ENCODE measurements at regions not wholly inside any gene's neighbourhood (a gene's known extent, or its start where the extent isn't known, plus 50 kb on each side); places are given as distances from the start of the nearest gene placed in this dataset.

- H3K36me3 ChIP-seq (ENCODE audit: insufficient read depth, low read length): no peaks in the 10 kb centered on the region
- TF ChIP-seq EZH2phosphoT487 (IDR thresholded peaks at IDR 0.05; ENCODE audit: borderline replicate concordance, low read depth, low read length): no peak
- TF ChIP-seq CTCF (conservative IDR thresholded peaks at IDR 0.05; ENCODE audit: low read length): no peak
- intact Hi-C loops (cut with micrococcal nuclease; ENCODE audit: unreplicated experiment): no loop called here
- no peaks in the 10 kb centered on the region for H4K20me1 ChIP-seq (ENCODE audit: insufficient read depth, low read length)
- no peaks in the 10 kb centered on the region for H3K9me3 ChIP-seq (ENCODE audit: low read length)
- no peak overlapping the region for H3K27ac ChIP-seq (ENCODE audit: low read depth, low read length, poor library complexity, severe bottlenecking)
- no TSS peak for BruUV-seq (replicated peaks)
- no peak for DNase-seq (ENCODE audit: low spot score)
- H2AFZ ChIP-seq (ENCODE audit: low read length): no peak overlapping the region
- H3K4me3 ChIP-seq (ENCODE audit: low read depth, low read length, poor library complexity, severe bottlenecking): no peak overlapping the region
- ChIA-PET POLR2A (no interaction called here), CTCF (ENCODE audit: unreplicated experiment) (no interaction called here)
- no peaks in the 10 kb centered on the region for H3K79me2 ChIP-seq (ENCODE audit: insufficient read depth, low read depth, low read length)
- no peaks in the 10 kb centered on the region for H3K4me1 ChIP-seq (ENCODE audit: insufficient read depth, low read length, poor library complexity, severe bottlenecking)
- no peaks in the 10 kb centered on the region for H3K9me2 ChIP-seq (ENCODE audit: insufficient read depth, low read length)
- no peak overlapping the region for H3K4me2 ChIP-seq (ENCODE audit: low read length)
Observed at GRCh38 chr4:156228676-156229075, 275.0 kb upstream of the CTSO start.

GRCh38 chr4:156227321-156227720 is 273.7 kb upstream of the CTSO start:
- no TSS peak for BruUV-seq (replicated peaks)

GRCh38 chr4:156223985-156224384 is 270.3 kb upstream of the CTSO start:
- no TSS peak for BruUV-seq (replicated peaks)
- H3K4me2 ChIP-seq (ENCODE audit: low read length): no peak overlapping the region
- ChIA-PET POLR2A (interaction anchor here (1.0 kb wide), 1 partner anchor 48 kb away, joined by 3 read pairs; no protein-coding TSS in a partner anchor), CTCF (ENCODE audit: unreplicated experiment) (no interaction called here)
- no peak overlapping the region for H2AFZ ChIP-seq (ENCODE audit: low read length)
- TF ChIP-seq CTCF (conservative IDR thresholded peaks at IDR 0.05; ENCODE audit: low read length) (no peak), EZH2phosphoT487 (IDR thresholded peaks at IDR 0.05; ENCODE audit: borderline replicate concordance, low read depth, low read length) (no peak)
- no peaks in the 10 kb centered on the region for H3K4me1 ChIP-seq (ENCODE audit: insufficient read depth, low read length, poor library complexity, severe bottlenecking)
- H3K9me3 ChIP-seq (ENCODE audit: low read length): no peaks in the 10 kb centered on the region
- no peaks in the 10 kb centered on the region for H3K36me3 ChIP-seq (ENCODE audit: insufficient read depth, low read length)
- DNase-seq (ENCODE audit: low spot score): no peak
- H3K27ac ChIP-seq (ENCODE audit: low read depth, low read length, poor library complexity, severe bottlenecking): no peak overlapping the region
- intact Hi-C loops (cut with micrococcal nuclease; ENCODE audit: unreplicated experiment): no loop called here
- no peaks in the 10 kb centered on the region for H3K79me2 ChIP-seq (ENCODE audit: insufficient read depth, low read depth, low read length)
- H3K9me2 ChIP-seq (ENCODE audit: insufficient read depth, low read length): no peaks in the 10 kb centered on the region
- no peak overlapping the region for H3K4me3 ChIP-seq (ENCODE audit: low read depth, low read length, poor library complexity, severe bottlenecking)
- no peaks in the 10 kb centered on the region for H4K20me1 ChIP-seq (ENCODE audit: insufficient read depth, low read length)

More at GRCh38 chr4:156227321-156227720, 273.7 kb upstream of the CTSO start:
- Histone ChIP-seq H3K4me1 (ENCODE audit: insufficient read depth, low read length, poor library complexity, severe bottlenecking) (no peaks in the 10 kb centered on the region), H4K20me1 (ENCODE audit: insufficient read depth, low read length) (no peaks in the 10 kb centered on the region), H3K9me2 (ENCODE audit: insufficient read depth, low read length) (no peaks in the 10 kb centered on the region), H3K9me3 (ENCODE audit: low read length) (no peaks in the 10 kb centered on the region), H2AFZ (ENCODE audit: low read length) (no peak overlapping the region), H3K4me3 (ENCODE audit: low read depth, low read length, poor library complexity, severe bottlenecking) (no peak overlapping the region), H3K4me2 (ENCODE audit: low read length) (no peak overlapping the region), H3K36me3 (ENCODE audit: insufficient read depth, low read length) (no peaks in the 10 kb centered on the region), H3K27ac (ENCODE audit: low read depth, low read length, poor library complexity, severe bottlenecking) (no peak overlapping the region), H3K79me2 (ENCODE audit: insufficient read depth, low read depth, low read length) (no peaks in the 10 kb centered on the region)
- no peak for DNase-seq (ENCODE audit: low spot score)
- TF ChIP-seq EZH2phosphoT487 (IDR thresholded peaks at IDR 0.05; ENCODE audit: borderline replicate concordance, low read depth, low read length) (no peak), CTCF (conservative IDR thresholded peaks at IDR 0.05; ENCODE audit: low read length) (no peak)
- intact Hi-C loops (cut with micrococcal nuclease; ENCODE audit: unreplicated experiment): no loop called here
- ChIA-PET POLR2A (interaction anchor here (0.5 kb wide), 1 partner anchor 67 kb away, joined by 3 read pairs; no protein-coding TSS in a partner anchor), CTCF (ENCODE audit: unreplicated experiment) (no interaction called here)

Measured in OCI-LY7 (cell line).